OCI-LY7 (cell line): ENCODE measurements at regions not wholly inside any gene's neighbourhood (a gene's known extent, or its start where the extent isn't known, plus 50 kb on each side); places are given as distances from the start of the nearest gene placed in this dataset.

Source experiments
- BruUV-seq: library from RNA; stranded (reverse); fragments of 400-500 nt; replicated peaks from 2 replicates; lab custom pipeline; 2021; lab: Mats Ljungman, UMichigan
- CTCF ChIA-PET: fragments of 300-600 bp; sonication (Branson Sonifier 250); formaldehyde crosslinking; loops from one replicate; lab custom pipeline; 2022; ENCODE audit warnings: antibody characterized with exemption; ENCODE audit not compliant: unreplicated experiment; lab: Charles Lee
- POLR2A ChIA-PET: fragments of 300-600 bp; sonication (Branson Sonifier 250); formaldehyde crosslinking; loops from one replicate; lab custom pipeline; 2022; ENCODE audit warnings: antibody characterized with exemption; lab: Charles Lee
- DNase-seq: peaks from one replicate; pipeline ENCODE4 v3.0.0-alpha.2; 2015; ENCODE audit warnings: low spot score
- H2AFZ ChIP-seq: fragments of 200-600 bp; sonication (generic), shearing (Covaris generic); 2 replicates; pipeline ENCODE4 v1.6.1; 2014; ENCODE audit warnings: mild to moderate bottlenecking, antibody characterized with exemption, low read length, moderate library complexity
- H3K27ac ChIP-seq: fragments of 200-600 bp; sonication (generic); 2 replicates; pipeline ENCODE4 v1.5.1; 2014; ENCODE audit warnings: mixed run types, low read depth, mild to moderate bottlenecking, moderate library complexity, low read length, inconsistent platforms; ENCODE audit not compliant: poor library complexity, severe bottlenecking
- H3K36me3 ChIP-seq: fragments of 200-600 bp; sonication (generic); 2 replicates; pipeline ENCODE4 v1.6.1; 2014; ENCODE audit warnings: mild to moderate bottlenecking, antibody characterized with exemption, low read length, moderate library complexity, mixed read lengths; ENCODE audit not compliant: insufficient read depth
- H3K4me1 ChIP-seq: fragments of 200-600 bp; sonication (generic); 2 replicates; pipeline ENCODE4 v1.5.1; 2014; ENCODE audit warnings: mild to moderate bottlenecking, low read length; ENCODE audit not compliant: insufficient read depth, poor library complexity, severe bottlenecking
- H3K4me2 ChIP-seq: fragments of 200-600 bp; sonication (generic); 2 replicates; pipeline ENCODE4 v1.6.1; 2014; ENCODE audit warnings: mild to moderate bottlenecking, low read length
- H3K4me3 ChIP-seq: fragments of 200-600 bp; sonication (generic); 2 replicates; pipeline ENCODE4 v1.5.1; 2014; ENCODE audit warnings: mild to moderate bottlenecking, low read depth, low read length; ENCODE audit not compliant: poor library complexity, severe bottlenecking
- H3K79me2 ChIP-seq: fragments of 200-600 bp; sonication (generic); 2 replicates; pipeline ENCODE4 v1.6.1; 2016; ENCODE audit warnings: low read depth, mild to moderate bottlenecking, low read length, moderate library complexity, mixed read lengths; ENCODE audit not compliant: insufficient read depth
- H3K9me2 ChIP-seq: fragments of 200-600 bp; sonication (generic); 2 replicates; pipeline ENCODE4 v1.6.1; 2016; ENCODE audit warnings: mild to moderate bottlenecking, low read length, mixed read lengths; ENCODE audit not compliant: insufficient read depth
- H3K9me3 ChIP-seq: fragments of 200-600 bp; sonication (generic); 2 replicates; pipeline ENCODE4 v1.6.1; 2014; ENCODE audit warnings: mild to moderate bottlenecking, mixed run types, low read length, mixed read lengths
- H4K20me1 ChIP-seq: fragments of 200-600 bp; sonication (generic); 2 replicates; pipeline ENCODE4 v1.6.1; 2014; ENCODE audit warnings: mild to moderate bottlenecking, antibody characterized with exemption, low read length, moderate library complexity, mixed read lengths; ENCODE audit not compliant: insufficient read depth
- CTCF ChIP-seq: fragments of 200-600 bp; sonication (generic); conservative IDR thresholded peaks from 2 replicates; pipeline ENCODE4 v1.5.1; 2014; ENCODE audit warnings: mild to moderate bottlenecking, antibody characterized with exemption, low read length, moderate library complexity, mixed read lengths
- EZH2phosphoT487 ChIP-seq: fragments of 200-600 bp; sonication (generic); IDR thresholded peaks from 2 replicates; pipeline ENCODE4 v1.6.1; 2018; ENCODE audit warnings: low read depth, borderline replicate concordance, mild to moderate bottlenecking, mixed run types, antibody characterized with exemption, low read length, moderate library complexity, mixed read lengths
- intact Hi-C: fragments of 100-400 bp; cut with micrococcal nuclease; formaldehyde crosslinking; loops from one replicate; pipeline ENCODE4 v1.10.0; 2022; ENCODE audit not compliant: unreplicated experiment

- Histone ChIP-seq H3K36me3 (no peaks in the 10 kb centered on the region), H3K4me3 (no peak overlapping the region), H3K9me3 (peaks cover 7% of the 10 kb centered on the region; the same call in 1 of the 2 replicates), H4K20me1 (no peaks in the 10 kb centered on the region), H3K4me2 (no peak overlapping the region), H3K4me1 (no peaks in the 10 kb centered on the region), H3K79me2 (no peaks in the 10 kb centered on the region), H3K27ac (no peak overlapping the region), H3K9me2 (no peaks in the 10 kb centered on the region), H2AFZ (0 out of 2 replicates have a peak overlapping the region, but pooled peaks have one; percentile 9)
- CTCF ChIA-PET, result no interaction called here
- intact Hi-C loops, result no loop called here
- peak; percentile 4 for DNase-seq
- POLR2A ChIA-PET, result interaction anchor here (1.5 kb wide), 2 partner anchors 11 to 20 kb away, joined by 3 to 4 read pairs; no protein-coding TSS in a partner anchor
- no peak for TF ChIP-seq CTCF
- no peak for TF ChIP-seq EZH2phosphoT487
- BruUV-seq, result no TSS peak
Measured at GRCh38 chr18:4734903-4735302, 279.8 kb upstream of the DLGAP1 start.

- ChIA-PET CTCF (no interaction called here), POLR2A (interaction anchor here (1.5 kb wide), 1 partner anchor 12 kb away, joined by 4 read pairs; no protein-coding TSS in a partner anchor)
- Histone ChIP-seq H3K9me3 (peaks cover 7% of the 10 kb centered on the region; the same call in 1 of the 2 replicates), H4K20me1 (no peaks in the 10 kb centered on the region), H3K4me3 (no peak overlapping the region), H3K9me2 (no peaks in the 10 kb centered on the region), H3K4me2 (no peak overlapping the region), H3K36me3 (no peaks in the 10 kb centered on the region), H3K27ac (no peak overlapping the region), H3K79me2 (no peaks in the 10 kb centered on the region), H3K4me1 (no peaks in the 10 kb centered on the region), H2AFZ (no peak overlapping the region)
- BruUV-seq, result no TSS peak
- TF ChIP-seq CTCF, result no peak
- no peak for TF ChIP-seq EZH2phosphoT487
- intact Hi-C loops, result no loop called here
- no peak for DNase-seq
Measured at GRCh38 chr18:4734021-4734420, 278.9 kb upstream of the DLGAP1 start.

- TF ChIP-seq CTCF, result no peak
- no peak for TF ChIP-seq EZH2phosphoT487
- no TSS peak for BruUV-seq
- Histone ChIP-seq H3K9me2 (no peaks in the 10 kb centered on the region), H3K36me3 (no peaks in the 10 kb centered on the region), H3K27ac (no peak overlapping the region), H3K4me3 (no peak overlapping the region), H2AFZ (peak overlapping the region; percentile 62; the same call in 1 of the 2 replicates), H3K4me2 (no peak overlapping the region), H4K20me1 (no peaks in the 10 kb centered on the region), H3K4me1 (peaks cover 21% of the 10 kb centered on the region), H3K9me3 (no peaks in the 10 kb centered on the region), H3K79me2 (no peaks in the 10 kb centered on the region)
- CTCF ChIA-PET, result no interaction called here
- intact Hi-C loops, result no loop called here
- DNase-seq, result no peak
- POLR2A ChIA-PET, result no interaction called here
Measured at GRCh38 chr18:4721545-4721944, 266.4 kb upstream of the DLGAP1 start.
